NCI-H345 treated with DMSO at 0.1 percent for 48 hours (cell line): ENCODE measurements at regions not wholly inside any gene's neighbourhood (a gene's known extent, or its start where the extent isn't known, plus 50 kb on each side); places are given as distances from the start of the nearest gene placed in this dataset.
"Not testable (repeated sequence)": the region's sequence is repeated elsewhere in the genome, so short reads cannot be mapped to it uniquely, and the experiment has no call there.

ENCODE experiments used
- DNase-seq: peaks from one replicate; lab custom pipeline; 2025; ENCODE audit not compliant: unreplicated experiment; lab: John Stamatoyannopoulos, UW

GRCh38 chr12:86721713-86722397, 465.7 kb upstream of the MGAT4C start:
- DNase-seq, result peak; percentile 50

DNA sequence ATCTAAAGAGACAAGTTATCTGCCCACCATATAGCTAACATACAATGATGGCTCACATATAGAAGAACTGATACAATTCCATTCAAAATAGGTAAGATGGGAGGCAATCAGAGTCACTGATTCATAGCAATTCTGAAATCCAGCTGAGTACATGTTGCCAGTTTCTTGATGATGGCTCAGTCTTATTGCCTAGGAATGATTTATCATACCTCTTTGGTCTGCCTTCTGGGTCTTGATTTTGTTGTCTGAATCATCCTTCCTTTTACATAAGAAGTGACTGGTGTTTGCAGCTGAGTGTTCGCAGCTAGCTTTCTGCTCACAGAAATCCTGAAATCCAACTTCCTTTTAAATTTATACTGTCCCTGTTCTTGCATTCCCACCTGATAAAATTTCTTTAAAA, 463.2 kb upstream of the MGAT4C start:
- DNase-seq, result no peak

GRCh38 chr12:86713121-86713520, 456.9 kb upstream of the MGAT4C start:
- DNase-seq, result no peak

DNA sequence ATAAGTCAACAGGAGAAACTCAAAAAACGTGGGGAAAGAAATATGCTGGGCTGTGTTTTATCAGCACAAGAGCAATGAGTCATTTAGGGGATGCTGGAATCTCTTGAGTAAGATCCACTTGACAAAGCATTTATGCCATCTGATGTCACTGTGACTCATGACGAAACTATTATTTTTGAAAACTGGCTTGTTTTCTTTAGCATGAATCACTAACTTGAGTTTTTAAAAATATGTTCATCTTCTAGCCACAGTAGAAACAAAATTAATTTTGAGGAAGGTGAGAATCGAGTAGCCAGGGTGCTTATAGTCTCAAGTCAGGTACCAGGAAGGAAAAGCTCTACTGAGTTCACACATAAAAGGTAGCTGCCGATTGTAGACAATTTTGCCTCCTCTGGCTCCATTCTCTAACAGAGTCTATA, 456.2 kb upstream of the MGAT4C start:
- no peak for DNase-seq

DNA sequence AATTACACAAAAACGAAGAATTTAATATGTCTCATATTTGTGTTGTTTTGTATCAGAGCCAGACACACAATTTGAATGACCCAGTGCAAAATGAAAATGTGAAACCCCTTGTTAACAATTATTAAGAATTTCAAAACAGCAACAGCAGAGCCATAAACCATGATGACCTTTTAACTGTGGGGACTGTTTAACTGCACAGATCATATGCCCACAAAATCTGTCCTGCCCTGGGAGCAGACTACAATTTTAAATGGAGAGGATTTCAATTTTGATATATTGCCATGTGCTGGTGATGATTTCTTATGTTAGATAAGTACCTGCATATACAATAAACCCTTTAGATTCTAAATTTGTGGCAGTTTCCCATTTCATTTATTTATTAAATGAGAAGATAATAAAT, 455.5 kb upstream of the MGAT4C start:
- DNase-seq, result no peak

DNA sequence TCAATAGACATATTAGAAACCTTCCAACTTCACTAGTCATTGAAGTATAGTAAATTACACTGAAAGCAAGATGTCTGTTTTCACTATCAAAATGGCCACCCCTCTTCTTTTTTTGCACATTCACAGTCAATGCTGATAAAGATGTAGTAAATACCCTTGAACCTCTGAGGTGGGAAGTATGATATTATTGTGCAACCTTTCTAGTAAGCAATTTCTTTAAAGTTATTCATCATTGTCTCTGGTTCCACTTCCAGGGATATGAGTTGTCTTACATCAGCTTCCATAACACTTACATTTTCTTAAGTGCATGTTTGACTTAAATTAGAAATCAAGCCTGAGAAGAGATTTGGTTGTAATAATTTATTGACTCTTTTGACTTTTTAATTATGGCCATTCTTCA, 453.9 kb upstream of the MGAT4C start:
- no peak for DNase-seq

DNA sequence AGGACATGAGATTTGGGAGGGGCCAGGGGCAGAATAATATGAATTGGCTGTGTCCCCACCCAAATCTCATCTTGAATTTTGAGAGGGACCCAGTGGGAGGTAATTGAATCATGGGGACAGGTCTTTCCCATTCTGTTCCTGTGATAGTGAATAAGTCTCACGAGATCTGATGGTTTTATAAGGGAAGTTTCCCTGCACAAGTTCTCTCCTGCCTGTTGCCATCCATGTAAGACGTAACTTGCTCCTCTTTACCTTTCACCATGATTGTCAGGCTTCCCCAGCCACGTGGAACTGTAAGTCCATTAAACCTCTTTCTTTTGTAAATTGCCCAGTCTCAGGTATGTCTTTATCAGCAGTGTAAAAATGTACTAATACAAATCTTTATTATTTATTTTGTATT, 452.8 kb upstream of the MGAT4C start:
- DNase-seq, result not testable (repeated sequence)

GRCh38 chr12:86698641-86698980, 442.4 kb upstream of the MGAT4C start:
- DNase-seq, result no peak

DNA sequence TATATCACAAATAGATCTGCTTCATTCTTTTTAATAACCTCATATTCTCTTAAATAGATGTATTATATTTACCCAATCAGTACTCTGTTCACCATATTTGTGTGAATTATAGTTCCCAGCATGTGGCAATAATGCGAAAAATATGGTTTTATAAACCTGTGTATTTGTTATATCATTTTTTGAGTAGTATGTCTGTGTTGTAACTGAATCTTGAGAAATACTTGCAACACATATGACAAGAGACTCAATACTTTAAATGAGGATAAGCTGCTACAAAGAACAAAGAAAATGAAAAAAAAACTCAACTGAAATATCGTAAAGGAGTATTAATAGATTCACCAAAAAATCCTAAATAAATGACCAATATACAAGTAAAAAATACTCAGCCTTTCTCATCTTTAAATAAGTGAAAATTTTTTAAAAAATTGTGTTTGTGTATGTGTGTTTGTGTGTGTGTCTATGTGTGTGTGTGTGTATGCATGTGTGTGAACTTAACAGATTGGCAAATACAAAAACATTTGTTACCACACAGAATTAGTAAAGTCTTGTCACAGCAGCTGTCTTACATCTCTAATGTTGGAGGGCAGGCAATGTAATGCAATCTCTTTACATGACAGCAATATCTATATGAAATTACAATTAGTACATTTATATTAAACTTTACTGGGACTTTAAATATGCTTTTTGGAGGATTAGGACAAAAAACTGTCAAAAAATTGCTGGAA, 441.9 kb upstream of the MGAT4C start:
- no peak for DNase-seq

DNA sequence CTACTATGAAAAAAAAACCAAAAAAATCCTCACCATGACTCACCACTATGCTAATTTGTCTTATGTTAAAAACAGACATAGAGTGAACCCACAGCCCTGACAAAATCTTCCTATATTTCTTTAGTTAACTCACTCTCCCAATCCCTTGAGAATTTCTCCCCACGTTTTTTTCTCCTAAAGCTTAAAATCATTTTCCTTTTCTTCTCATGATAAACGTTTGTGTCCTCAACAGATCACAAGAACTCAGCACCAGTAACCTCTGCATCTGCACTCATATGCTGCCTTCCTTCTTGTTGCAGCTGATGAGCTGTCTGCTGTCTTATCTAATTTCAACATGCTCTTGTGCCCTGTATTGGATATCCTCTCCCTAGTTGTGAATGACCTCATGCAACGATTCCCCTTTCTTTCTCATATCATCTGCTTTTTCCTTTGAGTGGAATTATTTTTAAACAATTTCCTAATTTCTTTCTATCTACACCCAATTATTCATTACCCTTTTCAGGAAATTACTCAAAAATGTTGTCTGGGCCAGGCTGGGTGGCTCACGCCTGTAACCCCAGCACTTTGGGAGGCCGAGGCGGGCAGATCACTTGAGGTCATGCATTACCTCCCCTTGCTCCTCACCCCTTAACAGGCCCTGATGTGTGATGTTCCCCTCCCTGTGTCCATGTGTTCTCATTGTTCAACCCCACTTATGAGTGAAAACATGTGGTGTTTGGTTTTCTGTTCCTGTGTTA, 427.5 kb upstream of the MGAT4C start:
- DNase-seq, result no peak

- DNase-seq, result no peak
Measured at GRCh38 chr12:86681060-86681459, 424.9 kb upstream of the MGAT4C start.

GRCh38 chr12:86675197-86675596, 419.0 kb upstream of the MGAT4C start:
- DNase-seq, result no peak

DNA sequence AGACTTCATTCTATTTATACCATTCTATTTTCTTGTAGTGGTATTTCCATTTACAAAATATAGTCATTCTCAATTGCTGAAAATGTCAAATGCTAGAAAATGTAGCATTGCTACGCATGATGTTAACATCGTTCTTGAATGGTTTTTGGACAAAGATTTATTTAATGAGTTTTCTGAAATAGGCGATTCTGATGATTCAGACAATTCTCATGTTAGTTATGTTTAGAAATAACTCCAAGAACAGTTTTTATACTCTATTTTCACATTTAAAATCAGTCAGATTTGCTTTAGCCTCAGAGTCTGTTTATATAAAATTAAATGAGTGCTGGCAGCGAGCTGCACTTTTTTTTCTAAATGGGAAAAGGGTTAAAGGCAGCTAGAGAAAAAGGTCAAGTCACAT, 414.8 kb upstream of the MGAT4C start:
- no peak for DNase-seq

DNA sequence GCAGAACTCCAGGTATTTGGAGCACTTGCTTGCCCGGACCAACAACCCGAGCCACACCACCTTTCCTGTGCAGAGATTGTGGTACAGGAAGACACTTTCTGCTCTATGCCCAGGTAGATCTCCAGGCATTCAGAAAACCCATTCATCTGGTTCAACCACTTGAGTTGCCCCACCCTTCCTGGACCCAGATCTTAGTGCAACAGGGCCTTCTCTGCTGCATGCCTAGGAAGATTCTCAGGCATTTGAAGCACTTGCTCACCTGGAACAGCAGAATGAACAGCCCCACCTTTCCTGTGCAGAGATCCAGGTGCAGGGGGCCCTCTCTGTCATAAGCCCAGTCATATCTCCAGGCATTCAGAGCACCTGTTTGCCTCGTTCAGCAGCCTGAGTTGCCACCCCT, 412.8 kb upstream of the MGAT4C start:
- DNase-seq, result no peak

DNA sequence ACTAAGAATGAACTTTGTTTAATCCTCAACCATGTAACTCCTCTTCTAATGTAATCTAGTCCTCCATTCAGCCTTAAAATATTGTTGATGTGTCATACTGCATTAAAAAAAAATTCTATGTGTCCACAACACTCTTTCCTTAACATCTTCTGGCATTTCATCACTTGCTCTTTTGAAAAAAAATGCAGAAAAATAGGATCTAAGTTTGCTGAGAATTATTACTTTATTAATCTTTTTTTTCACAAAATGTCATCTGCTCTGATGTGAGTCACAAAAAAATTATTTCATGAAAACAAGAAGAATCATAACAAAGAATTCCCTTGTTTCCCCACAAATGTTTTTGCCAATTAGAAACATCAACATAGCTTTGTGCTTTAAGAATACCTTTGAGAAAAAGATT, 410.1 kb upstream of the MGAT4C start:
- DNase-seq, result no peak

- peak; percentile 35 for DNase-seq
Measured at GRCh38 chr12:86663716-86664115, 407.5 kb upstream of the MGAT4C start.

- DNase-seq, result no peak
Measured at GRCh38 chr12:86663173-86663572, 407.0 kb upstream of the MGAT4C start.

- DNase-seq, result no peak
Measured at GRCh38 chr12:86662464-86662863, 406.3 kb upstream of the MGAT4C start.

GRCh38 chr12:86660488-86661147, 404.4 kb upstream of the MGAT4C start:
- no peak for DNase-seq

- no peak for DNase-seq
Measured at GRCh38 chr12:86659985-86660384, 403.8 kb upstream of the MGAT4C start.

DNA sequence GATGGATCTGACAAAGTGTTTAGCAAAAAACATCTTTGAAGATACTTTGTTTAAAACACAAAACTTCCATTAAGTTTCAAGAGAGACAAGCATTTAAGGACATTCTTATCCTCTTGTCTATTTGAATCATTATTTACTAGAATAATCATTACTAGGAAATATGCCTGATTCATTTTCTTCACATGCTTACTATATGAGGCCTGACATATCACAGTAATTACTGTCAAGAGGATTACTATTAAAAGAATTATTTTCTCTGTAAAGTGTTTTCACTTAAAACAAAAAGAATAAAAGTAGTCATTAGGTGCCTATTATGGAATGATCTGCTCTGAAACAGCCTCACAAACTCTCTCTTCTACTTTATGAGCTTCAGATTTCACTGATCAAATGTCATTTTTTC, 402.1 kb upstream of the MGAT4C start:
- no peak for DNase-seq

DNA sequence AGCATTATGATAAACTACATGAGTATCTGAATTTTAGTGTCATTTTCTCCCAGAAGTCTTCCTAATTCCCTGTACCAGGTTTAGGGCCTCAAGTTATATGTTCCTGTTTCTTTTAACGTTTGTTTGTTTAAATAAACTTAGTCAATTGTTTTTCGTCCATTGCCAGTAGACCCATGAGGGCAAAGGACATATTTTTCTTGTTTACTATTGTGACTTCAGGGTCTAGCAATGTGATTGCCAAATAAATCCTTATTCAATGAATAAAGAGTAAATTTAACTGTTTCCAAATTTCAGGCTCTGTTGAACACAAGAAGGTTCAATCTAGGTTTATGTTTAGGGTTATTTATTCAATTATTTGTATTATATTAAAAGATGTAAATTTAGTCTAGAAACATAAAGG, 391.6 kb upstream of the MGAT4C start:
- DNase-seq, result no peak
